Lung (tissue), 11 donors: ENCODE measurements at regions not wholly inside any gene's neighbourhood (a gene's known extent, or its start where the extent isn't known, plus 50 kb on each side); places are given as distances from the start of the nearest gene placed in this dataset.

Source experiments
- ATAC-seq: fragments of 200-7000 bp; cut with Tn5 transposase; one replicate; pipeline ENCODE4 v1.9.1; 2020; ENCODE audit warnings: moderate number of reproducible peaks; ENCODE audit not compliant: insufficient read depth, low FRiP score
- DNase-seq, 3 donors: peaks; one replicate each; pipeline ENCODE4 v3.0.0-alpha.2; 2013 to 2017
- H3K27ac ChIP-seq, 2 donors: one replicate each; pipeline ENCODE4 v1.5.1; 2013; ENCODE audit warnings: mild to moderate bottlenecking in 2 of 2, moderate library complexity in 2 of 2, control low read depth in 1 of 2, inconsistent platforms in 1 of 2, low read depth in 1 of 2, low read length in 1 of 2
- H3K27me3 ChIP-seq, 3 donors: one replicate each; pipeline ENCODE4 v1.5.1; 2013; ENCODE audit warnings: low read length in 2 of 3; ENCODE audit not compliant: control insufficient read depth in 3 of 3, insufficient read depth in 3 of 3
- H3K36me3 ChIP-seq, 4 donors: one replicate each; pipeline ENCODE4 v1.5.1; 2013; ENCODE audit warnings: low read length in 4 of 4, mild to moderate bottlenecking in 1 of 4, moderate library complexity in 1 of 4; ENCODE audit not compliant: control insufficient read depth in 4 of 4, insufficient read depth in 4 of 4
- H3K4me1 ChIP-seq, 5 donors: one replicate each; pipeline ENCODE4 v1.5.1; 2013; ENCODE audit warnings: low read length in 5 of 5, mild to moderate bottlenecking in 2 of 5, moderate library complexity in 1 of 5; ENCODE audit not compliant: control insufficient read depth in 5 of 5, insufficient read depth in 5 of 5
- H3K4me3 ChIP-seq: one replicate; pipeline ENCODE4 v1.5.1; 2013; ENCODE audit warnings: mild to moderate bottlenecking, control low read depth, moderate library complexity
- H3K9ac ChIP-seq, 2 donors: one replicate each; pipeline ENCODE4 v1.5.1; 2013; ENCODE audit warnings: low read length in 2 of 2, control low read depth in 1 of 2; ENCODE audit not compliant: insufficient read depth in 1 of 2
- H3K9me3 ChIP-seq, 4 donors: one replicate each; pipeline ENCODE4 v1.5.1; 2013; ENCODE audit warnings: low read length in 3 of 4, mild to moderate bottlenecking in 1 of 4, moderate library complexity in 1 of 4; ENCODE audit not compliant: control insufficient read depth in 4 of 4, insufficient read depth in 3 of 4
- CTCF ChIP-seq: IDR thresholded peaks from 2 replicates; pipeline ENCODE4 v1.5.1; 2012; ENCODE audit warnings: mild to moderate bottlenecking; ENCODE audit errors: control extremely low read depth, extremely low read depth
- WGBS, 2 donors: extraction: QIAGEN DNeasy Blood & Tissue Kit; methylation state at CpG; one replicate each; pipeline ENCODE4 v1.1.7; 2013; 5-methylcytosine and 5-hydroxymethylcytosine counted together
- donor health status: control.
- donor health status: control.
- donor health status: Bipolar disorder and iron deficiency.
- donor health status: healthy.
- donor health status: DM: yes; HTN: yes; CAD: no.

GRCh38 chr5:142382186-142382585 is 57.4 kb upstream of the SPRY4 start:
- Histone ChIP-seq H3K4me1 (peaks cover 0 to 20% (median 7%) of the 10 kb centered on the region in 5 donors), H3K9me3 (peaks cover 0 to 1% (median 0%) of the 10 kb centered on the region in 4 donors), H3K27me3 (no peaks in the 10 kb centered on the region), H3K27ac (no peak overlapping the region), H3K9ac (no peak overlapping the region), H3K4me3 (no peak overlapping the region), H3K36me3 (no peaks in the 10 kb centered on the region)
- 93 to 95% methylated on average over 2 of the region's 2 CpGs for WGBS, 2 donors
- no peak for DNase-seq
- no peak for TF ChIP-seq CTCF
- ATAC-seq, result no peak

GRCh38 chr5:142378737-142379634 is 54.2 kb upstream of the SPRY4 start:
- no peak for ATAC-seq

GRCh38 chr5:142375944-142376411 is 51.2 kb upstream of the SPRY4 start:
- no peaks in the 10 kb centered on the region for H3K36me3 ChIP-seq
- no peaks in the 10 kb centered on the region for H3K9me3 ChIP-seq
- no peak for ATAC-seq
- DNase-seq, result no peak
- no peak overlapping the region for H3K27ac ChIP-seq
- no peaks in the 10 kb centered on the region for H3K27me3 ChIP-seq
- H3K4me1 ChIP-seq, result no peaks in the 10 kb centered on the region
- TF ChIP-seq CTCF, result no peak
- WGBS, 2 donors, result 85 to 91% methylated on average over 8 of the region's 8 CpGs
- no peak overlapping the region for H3K4me3 ChIP-seq
- H3K9ac ChIP-seq, result no peak overlapping the region

More at GRCh38 chr5:142378737-142379634, 54.2 kb upstream of the SPRY4 start:
- H3K9ac ChIP-seq, result no peak overlapping the region
- no peaks in the 10 kb centered on the region for H3K9me3 ChIP-seq
- whole genome bisulfite sequencing, 2 donors, result 68 to 76% methylated on average over 5 of the region's 5 CpGs
- H3K27ac ChIP-seq, result no peak overlapping the region
- peak in 1 of 3 donors; percentile 32 for DNase-seq
- no peaks in the 10 kb centered on the region for H3K27me3 ChIP-seq
- no peaks in the 10 kb centered on the region for H3K36me3 ChIP-seq
- H3K4me3 ChIP-seq, result no peak overlapping the region
- TF ChIP-seq CTCF, result no peak
- peaks cover 0 to 2% (median 0%) of the 10 kb centered on the region in 5 donors for H3K4me1 ChIP-seq
